AG09309 (cell line): ENCODE measurements at regions not wholly inside any gene's neighbourhood (a gene's known extent, or its start where the extent isn't known, plus 50 kb on each side); places are given as distances from the start of the nearest gene placed in this dataset.
"Not testable (repeated sequence)": the region's sequence is repeated elsewhere in the genome, so short reads cannot be mapped to it uniquely, and the experiment has no call there.

Experiments
- DNase-seq: peaks from one replicate; pipeline ENCODE4 v3.0.0-alpha.2; 2010; ENCODE audit warnings: low read depth
- H3K4me3 ChIP-seq: 2 replicates; pipeline ENCODE4 v1.5.1; 2011; ENCODE audit warnings: mild to moderate bottlenecking, low read depth, low read length, moderate library complexity; ENCODE audit not compliant: control insufficient read depth
- CTCF ChIP-seq: IDR thresholded peaks from 2 replicates; pipeline ENCODE4 v1.5.1; 2011; ENCODE audit warnings: mild to moderate bottlenecking, low read depth, low read length, inconsistent platforms; ENCODE audit not compliant: insufficient read depth, control insufficient read depth; ENCODE audit errors: missing control alignments

GRCh38 chr6:48389146-48390043 is 278.4 kb upstream of the PTCHD4 start:
- no peak for DNase-seq
- no peak for TF ChIP-seq CTCF
- H3K4me3 ChIP-seq = no peak overlapping the region

GRCh38 chr6:48388044-48388443 is 277.0 kb upstream of the PTCHD4 start:
- H3K4me3 ChIP-seq = no peak overlapping the region
- TF ChIP-seq CTCF = no peak
- DNase-seq = no peak

- TF ChIP-seq CTCF = no peak
- no peak for DNase-seq
- no peak overlapping the region for H3K4me3 ChIP-seq
Observed at GRCh38 chr6:48378884-48379407, 267.9 kb upstream of the PTCHD4 start.

- no peak for TF ChIP-seq CTCF
- H3K4me3 ChIP-seq = no peak overlapping the region
- no peak for DNase-seq
Observed at GRCh38 chr6:48377115-48377514, 266.1 kb upstream of the PTCHD4 start.

GRCh38 chr6:48371226-48371625 is 260.2 kb upstream of the PTCHD4 start:
- not testable (repeated sequence) for H3K4me3 ChIP-seq, DNase-seq

GRCh38 chr6:48369100-48369499 is 258.1 kb upstream of the PTCHD4 start:
- TF ChIP-seq CTCF = no peak
- no peak overlapping the region for H3K4me3 ChIP-seq
- DNase-seq = no peak

- no peak for DNase-seq
- TF ChIP-seq CTCF = no peak
- H3K4me3 ChIP-seq = no peak overlapping the region
Observed at GRCh38 chr6:48325701-48326100, 214.7 kb upstream of the PTCHD4 start.
